Right atrium auricular region (tissue), 2 donors: ENCODE measurements at regions not wholly inside any gene's neighbourhood (a gene's known extent, or its start where the extent isn't known, plus 50 kb on each side); places are given as distances from the start of the nearest gene placed in this dataset.

ENCODE experiments used
- DNase-seq: peaks from one replicate; pipeline ENCODE4 v3.0.0-alpha.2; 2019; ENCODE audit warnings: low spot score
- H3K27ac ChIP-seq, 2 donors: fragments of 200-600 bp; sonication (generic); 1 replicate in 1 of 2; 2 replicates in 1 of 2; pipeline ENCODE4 v1.5.1; 2016 to 2019
- H3K27me3 ChIP-seq, 2 donors: fragments of 200-600 bp; sonication (generic); one replicate each; pipeline versions ENCODE4 v1.5.1 to v1.6.0; 2017 to 2019
- H3K36me3 ChIP-seq: fragments of 200-600 bp; sonication (generic); one replicate; pipeline ENCODE4 v1.5.1; 2016
- H3K4me1 ChIP-seq, 2 donors: fragments of 200-600 bp; sonication (generic); one replicate each; pipeline versions ENCODE4 v1.5.1 to v1.6.0; 2017 to 2019
- H3K4me3 ChIP-seq, 2 donors: fragments of 200-600 bp; sonication (generic); 1 replicate in 1 of 2; 2 replicates in 1 of 2; pipeline ENCODE4 v1.5.1; 2017 to 2019; ENCODE audit warnings: mild to moderate bottlenecking in 1 of 2, moderate library complexity in 1 of 2
- H3K9me3 ChIP-seq, 2 donors: fragments of 200-600 bp; sonication (generic); one replicate each; pipeline ENCODE4 v1.5.1; 2019
- CTCF ChIP-seq, 2 donors: fragments of 200-600 bp; sonication (generic); IDR thresholded peaks; one replicate each; pipeline ENCODE4 v1.5.1; 2019; ENCODE audit warnings: antibody characterized with exemption in 2 of 2

- Histone ChIP-seq H3K4me3 (no peak overlapping the region), H3K36me3 (no peaks in the 10 kb centered on the region), H3K9me3 (no peaks in the 10 kb centered on the region), H3K27ac (no peak overlapping the region), H3K27me3 (no peaks in the 10 kb centered on the region), H3K4me1 (no peaks in the 10 kb centered on the region)
- no peak for DNase-seq
- TF ChIP-seq CTCF (IDR thresholded peaks at IDR 0.05): no peak
Observed at GRCh38 chr2:18169121-18169892, 290.8 kb downstream of the KCNS3 start.

GRCh38 chr2:18167871-18168270, 289.4 kb downstream of the KCNS3 start:
- H3K4me1 ChIP-seq: no peaks in the 10 kb centered on the region
- no peak for TF ChIP-seq CTCF (IDR thresholded peaks at IDR 0.05)
- H3K36me3 ChIP-seq: no peaks in the 10 kb centered on the region
- H3K27ac ChIP-seq: no peak overlapping the region
- no peaks in the 10 kb centered on the region for H3K9me3 ChIP-seq
- no peak overlapping the region for H3K4me3 ChIP-seq
- H3K27me3 ChIP-seq: no peaks in the 10 kb centered on the region
- DNase-seq: no peak

GRCh38 chr2:18161681-18162080, 283.2 kb downstream of the KCNS3 start:
- H3K9me3 ChIP-seq: no peaks in the 10 kb centered on the region
- no peak overlapping the region for H3K4me3 ChIP-seq
- no peak overlapping the region for H3K27ac ChIP-seq
- no peak for DNase-seq
- H3K27me3 ChIP-seq: no peaks in the 10 kb centered on the region
- no peaks in the 10 kb centered on the region for H3K36me3 ChIP-seq
- peaks cover 0 to 5% of the 10 kb centered on the region in 2 donors for H3K4me1 ChIP-seq
- no peak for TF ChIP-seq CTCF (IDR thresholded peaks at IDR 0.05)

GRCh38 chr2:18159896-18160295, 281.4 kb downstream of the KCNS3 start:
- Histone ChIP-seq H3K4me3 (no peak overlapping the region), H3K27ac (no peak overlapping the region), H3K9me3 (no peaks in the 10 kb centered on the region), H3K36me3 (no peaks in the 10 kb centered on the region), H3K27me3 (no peaks in the 10 kb centered on the region), H3K4me1 (peaks cover 0 to 5% of the 10 kb centered on the region in 2 donors)
- no peak for DNase-seq
- TF ChIP-seq CTCF (IDR thresholded peaks at IDR 0.05): no peak

GRCh38 chr2:18156421-18156820, 278.0 kb downstream of the KCNS3 start:
- no peaks in the 10 kb centered on the region for H3K36me3 ChIP-seq
- no peaks in the 10 kb centered on the region for H3K9me3 ChIP-seq
- H3K27me3 ChIP-seq: no peaks in the 10 kb centered on the region
- no peak overlapping the region for H3K4me3 ChIP-seq
- no peak for TF ChIP-seq CTCF (IDR thresholded peaks at IDR 0.05)
- peaks cover 0 to 5% of the 10 kb centered on the region in 2 donors for H3K4me1 ChIP-seq
- no peak for DNase-seq
- H3K27ac ChIP-seq: no peak overlapping the region

- Histone ChIP-seq H3K27ac (no peak overlapping the region), H3K4me1 (peaks cover 0 to 5% of the 10 kb centered on the region in 2 donors)
- no peak for TF ChIP-seq CTCF (IDR thresholded peaks at IDR 0.05)
Observed at GRCh38 chr2:18156002-18156401, 277.5 kb downstream of the KCNS3 start.

More at GRCh38 chr2:18156002-18156401, 277.5 kb downstream of the KCNS3 start:
- H3K4me3 ChIP-seq: no peak overlapping the region
- DNase-seq: no peak
- H3K36me3 ChIP-seq: no peaks in the 10 kb centered on the region
- H3K9me3 ChIP-seq: no peaks in the 10 kb centered on the region
- no peaks in the 10 kb centered on the region for H3K27me3 ChIP-seq
